Activated CD4-positive, alpha-beta memory T cell treated with anti-CD3 and anti-CD28 coated beads for 36 hours (primary cell): ENCODE measurements at regions not wholly inside any gene's neighbourhood (a gene's known extent, or its start where the extent isn't known, plus 50 kb on each side); places are given as distances from the start of the nearest gene placed in this dataset.
"Not testable (repeated sequence)": the region's sequence is repeated elsewhere in the genome, so short reads cannot be mapped to it uniquely, and the experiment has no call there.

Source experiments
- CTCF ChIA-PET: fragments of 350-600 bp; sonication (Branson Sonifier 250); formaldehyde crosslinking; loops from one replicate; lab custom pipeline; 2021; ENCODE audit warnings: antibody characterized with exemption, inconsistent platforms; lab: Charles Lee
- POLR2A ChIA-PET: fragments of 350-600 bp; sonication (Branson Sonifier 250); formaldehyde crosslinking; loops from one replicate; lab custom pipeline; 2021; ENCODE audit warnings: antibody characterized with exemption; lab: Charles Lee
- DNase-seq: peaks from one replicate; pipeline ENCODE4 v3.0.0-alpha.2; 2020
- H3K27ac Mint-ChIP-seq: one replicate; pipeline ENCODE4 v1.8.0; 2021; ENCODE audit warnings: mixed read lengths
- H3K27me3 Mint-ChIP-seq: one replicate; pipeline ENCODE4 v1.8.0; 2021; ENCODE audit warnings: mixed read lengths
- H3K36me3 Mint-ChIP-seq: one replicate; pipeline ENCODE4 v1.8.0; 2021; ENCODE audit warnings: mixed read lengths
- H3K4me1 Mint-ChIP-seq: one replicate; pipeline ENCODE4 v1.8.0; 2021; ENCODE audit warnings: low read depth, mixed read lengths
- H3K4me3 Mint-ChIP-seq: one replicate; pipeline ENCODE4 v1.8.0; 2021; ENCODE audit warnings: mild to moderate bottlenecking, mixed read lengths
- H3K9me3 Mint-ChIP-seq: one replicate; pipeline ENCODE4 v1.8.0; 2021; ENCODE audit warnings: mixed read lengths
- intact Hi-C: fragments of 100-400 bp; cut with micrococcal nuclease; formaldehyde crosslinking; loops from one replicate; pipeline ENCODE4 v1.15.1; 2023

DNA sequence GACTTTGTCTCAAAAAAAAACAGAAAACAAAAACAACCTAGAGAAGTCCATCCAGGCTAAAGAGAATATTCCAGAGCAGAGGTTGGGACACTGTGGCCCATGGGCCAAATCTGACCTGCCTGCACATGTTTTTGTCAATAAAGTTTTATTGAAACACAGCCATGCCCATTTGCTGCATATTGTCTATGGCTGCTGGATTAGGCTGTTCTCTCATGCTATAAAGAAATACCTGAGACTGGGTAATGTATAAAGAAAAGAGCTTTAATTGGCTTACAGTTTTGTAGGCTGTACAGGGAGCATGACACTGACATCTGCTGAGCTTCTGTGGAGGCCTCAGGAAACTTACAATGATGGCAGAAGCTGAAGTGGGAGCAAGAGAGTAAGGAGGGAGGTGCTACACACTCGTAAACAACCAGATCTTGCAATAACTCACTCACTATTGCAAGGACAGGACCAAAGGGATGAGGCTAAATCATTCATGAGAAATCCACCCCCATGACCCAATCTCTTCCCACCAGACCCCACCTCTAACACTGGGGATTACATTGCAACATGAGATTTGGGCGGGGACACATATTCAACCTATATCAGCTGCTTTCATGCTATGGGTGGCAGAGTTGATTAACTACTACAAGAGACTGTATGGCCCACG is 122.5 kb upstream of the KRTAP5-11 start:
- CTCF ChIA-PET, H3K9me3 Mint-ChIP-seq, H3K4me1 Mint-ChIP-seq, H3K36me3 Mint-ChIP-seq, H3K27me3 Mint-ChIP-seq, intact Hi-C loops, POLR2A ChIA-PET, H3K4me3 Mint-ChIP-seq, H3K27ac Mint-ChIP-seq, DNase-seq: not testable (repeated sequence)

DNA sequence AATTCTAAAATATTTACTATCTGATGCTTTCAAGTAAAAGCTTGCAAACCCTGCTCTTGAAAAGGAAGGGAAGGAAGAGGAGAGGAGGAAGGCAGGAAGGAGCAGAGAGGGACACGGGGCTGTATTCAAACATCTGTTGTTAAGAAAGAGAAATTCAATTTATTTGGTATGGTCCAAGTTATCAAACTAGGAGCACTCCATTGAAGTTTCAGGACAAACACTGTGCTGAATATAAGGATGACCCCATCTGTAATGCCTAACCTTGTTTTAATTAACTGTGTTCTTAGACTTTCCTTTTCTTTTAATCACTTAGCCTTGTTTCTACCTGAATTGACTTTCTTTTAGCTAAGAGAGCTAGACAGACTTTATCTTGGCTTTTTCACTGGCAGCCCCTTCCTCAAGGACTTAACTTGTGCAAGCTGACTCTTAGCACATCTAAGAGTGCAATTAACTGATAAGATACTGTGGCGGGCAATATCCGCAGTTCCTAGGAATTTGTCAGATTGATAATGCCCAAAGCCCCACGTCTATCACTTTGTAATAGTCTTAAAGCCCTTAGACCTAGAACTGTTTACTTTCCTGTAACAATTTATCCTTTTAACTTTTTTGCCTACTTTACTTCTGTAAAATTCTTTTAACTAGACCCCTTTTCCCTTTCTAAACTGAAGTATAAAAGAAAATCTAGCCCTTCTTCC is 123.2 kb upstream of the KRTAP5-11 start:
- POLR2A ChIA-PET, H3K9me3 Mint-ChIP-seq, CTCF ChIA-PET, H3K4me1 Mint-ChIP-seq, H3K27me3 Mint-ChIP-seq, intact Hi-C loops, H3K27ac Mint-ChIP-seq, DNase-seq, H3K36me3 Mint-ChIP-seq, H3K4me3 Mint-ChIP-seq: not testable (repeated sequence)

DNA sequence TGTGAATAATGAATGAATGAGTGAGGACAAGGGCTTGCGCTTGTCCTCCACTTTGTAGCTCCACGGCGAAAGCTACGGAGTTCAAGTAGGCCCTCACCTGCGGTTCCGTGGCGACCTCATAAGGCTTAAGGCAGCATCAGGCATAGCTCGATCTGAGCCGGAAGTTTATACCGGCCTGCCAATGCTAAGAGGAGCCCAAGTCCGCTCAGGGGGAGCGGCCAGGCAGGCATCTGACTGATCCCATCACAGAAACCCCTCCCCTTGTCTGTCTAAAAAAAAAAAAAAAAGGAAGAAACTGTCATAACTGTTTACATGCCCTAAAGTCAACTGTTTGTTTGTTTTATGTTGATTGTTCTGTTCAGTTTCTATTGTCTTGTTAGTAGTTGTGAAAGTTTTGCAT is 124.4 kb upstream of the KRTAP5-11 start:
- H3K9me3 Mint-ChIP-seq, DNase-seq, CTCF ChIA-PET, POLR2A ChIA-PET, intact Hi-C loops, H3K4me3 Mint-ChIP-seq, H3K27ac Mint-ChIP-seq, H3K27me3 Mint-ChIP-seq, H3K4me1 Mint-ChIP-seq, H3K36me3 Mint-ChIP-seq: not testable (repeated sequence)

DNA sequence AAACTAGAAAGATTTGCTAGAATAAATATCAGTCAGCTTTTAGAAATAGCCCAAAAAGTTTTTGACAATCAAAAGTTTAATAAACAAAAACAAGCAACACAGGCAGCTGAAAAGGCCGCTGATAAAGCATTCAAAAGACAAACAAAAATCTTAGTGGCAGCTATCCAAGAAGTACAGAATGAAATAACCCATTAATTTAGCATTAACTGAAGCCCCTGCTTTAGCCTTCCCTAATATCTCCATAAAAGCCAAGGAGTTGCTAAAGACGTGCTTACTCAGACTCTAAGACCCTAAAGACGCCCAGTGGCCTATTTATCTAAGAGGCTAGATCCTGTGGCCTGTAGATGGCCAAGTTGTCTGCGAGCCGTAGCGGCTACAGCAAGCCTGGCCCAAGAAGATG is 123.5 kb upstream of the DEFB108B start:
- H3K27me3 Mint-ChIP-seq, H3K4me1 Mint-ChIP-seq, DNase-seq, H3K36me3 Mint-ChIP-seq, H3K4me3 Mint-ChIP-seq, CTCF ChIA-PET, H3K27ac Mint-ChIP-seq, POLR2A ChIA-PET, H3K9me3 Mint-ChIP-seq, intact Hi-C loops: not testable (repeated sequence)

DNA sequence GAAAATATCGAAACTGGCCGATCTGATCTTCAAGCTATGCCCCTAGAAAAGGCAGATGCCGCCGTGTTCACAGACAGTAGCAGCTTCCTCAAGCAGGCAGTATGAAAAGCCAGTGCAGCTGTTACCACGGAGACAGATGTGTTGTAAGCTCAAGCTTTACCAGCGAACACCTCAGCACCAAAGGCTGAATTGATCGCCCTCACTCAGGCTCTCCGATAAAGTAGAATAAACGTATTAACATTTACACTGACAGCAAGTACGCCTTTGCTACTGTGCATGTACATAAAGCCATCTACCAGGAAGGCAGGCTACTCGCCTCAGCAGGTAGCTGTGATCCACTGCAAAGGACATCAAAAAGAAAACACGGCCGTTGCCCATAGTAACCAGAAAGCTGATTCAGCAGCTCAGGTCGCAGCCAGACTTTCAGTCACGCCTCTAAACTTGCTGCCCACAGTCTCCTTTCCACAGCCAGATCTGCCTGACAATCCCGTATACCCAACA is 122.8 kb upstream of the DEFB108B start:
- H3K4me1 Mint-ChIP-seq, CTCF ChIA-PET, H3K4me3 Mint-ChIP-seq, POLR2A ChIA-PET, H3K9me3 Mint-ChIP-seq, H3K36me3 Mint-ChIP-seq, H3K27ac Mint-ChIP-seq, H3K27me3 Mint-ChIP-seq: not testable (repeated sequence)
- DNase-seq = peak; percentile 71
- intact Hi-C loops = loop anchor here (2.0 kb wide), 1 partner anchor 77 kb away; no protein-coding TSS in a partner anchor

DNA sequence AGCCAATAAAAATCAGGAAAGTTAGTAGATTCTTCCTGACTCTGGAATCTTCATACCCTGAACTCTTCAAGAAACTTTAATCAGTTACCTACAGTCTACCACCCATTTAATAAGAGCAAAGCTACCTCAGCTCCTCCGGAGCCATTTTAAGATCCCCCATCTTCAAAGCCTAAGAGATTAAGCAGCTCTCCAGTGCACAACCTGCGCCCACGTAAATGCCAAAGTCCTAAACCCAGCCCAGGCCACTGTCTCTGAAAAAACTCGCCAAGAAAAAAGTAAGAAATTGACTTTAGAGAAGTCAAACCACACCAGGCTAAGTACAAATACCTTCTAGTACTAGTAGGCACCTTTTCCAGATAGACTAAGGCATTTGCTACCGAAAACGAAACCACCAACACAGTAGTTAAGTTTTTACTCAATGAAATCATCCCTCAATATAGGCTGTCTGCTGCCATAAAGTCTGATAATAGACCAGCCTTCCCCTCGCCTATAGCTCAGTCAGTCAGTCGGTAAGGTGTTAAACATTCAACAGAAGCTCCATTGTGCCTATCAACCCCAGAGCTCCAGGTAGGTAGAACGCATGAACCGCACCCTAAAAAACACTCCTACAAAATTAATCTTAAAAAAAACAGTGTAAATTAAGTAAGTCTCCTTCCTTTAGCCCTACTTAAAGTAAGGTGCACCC is 122.2 kb upstream of the DEFB108B start:
- intact Hi-C loops = loop anchor here (2.0 kb wide), 1 partner anchor 76 kb away; no protein-coding TSS in a partner anchor
- H3K36me3 Mint-ChIP-seq, CTCF ChIA-PET, H3K4me1 Mint-ChIP-seq, POLR2A ChIA-PET, H3K27ac Mint-ChIP-seq, H3K9me3 Mint-ChIP-seq, H3K27me3 Mint-ChIP-seq, H3K4me3 Mint-ChIP-seq: not testable (repeated sequence)
- peak; percentile 15 for DNase-seq

DNA sequence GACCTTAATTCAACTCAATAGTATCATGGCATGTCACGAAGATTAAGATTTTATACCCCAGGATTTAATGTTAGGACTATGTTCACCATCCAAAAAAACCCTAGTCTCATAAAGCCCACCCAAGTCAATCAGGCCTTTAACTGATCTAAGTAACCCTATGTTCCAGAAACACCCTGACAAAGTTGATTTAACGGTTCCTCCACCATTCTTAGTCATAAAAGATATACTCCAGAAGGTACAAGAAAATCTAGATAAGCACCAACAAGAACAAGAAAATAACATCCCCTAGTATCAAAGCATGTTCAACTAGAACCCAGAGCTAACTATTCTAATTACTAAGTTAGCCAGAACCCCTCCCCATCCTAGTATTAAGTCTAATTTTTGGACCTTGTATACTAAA is 120.7 kb upstream of the DEFB108B start:
- H3K9me3 Mint-ChIP-seq, H3K4me1 Mint-ChIP-seq, DNase-seq, intact Hi-C loops, CTCF ChIA-PET, H3K27me3 Mint-ChIP-seq, POLR2A ChIA-PET, H3K27ac Mint-ChIP-seq, H3K4me3 Mint-ChIP-seq, H3K36me3 Mint-ChIP-seq: not testable (repeated sequence)

DNA sequence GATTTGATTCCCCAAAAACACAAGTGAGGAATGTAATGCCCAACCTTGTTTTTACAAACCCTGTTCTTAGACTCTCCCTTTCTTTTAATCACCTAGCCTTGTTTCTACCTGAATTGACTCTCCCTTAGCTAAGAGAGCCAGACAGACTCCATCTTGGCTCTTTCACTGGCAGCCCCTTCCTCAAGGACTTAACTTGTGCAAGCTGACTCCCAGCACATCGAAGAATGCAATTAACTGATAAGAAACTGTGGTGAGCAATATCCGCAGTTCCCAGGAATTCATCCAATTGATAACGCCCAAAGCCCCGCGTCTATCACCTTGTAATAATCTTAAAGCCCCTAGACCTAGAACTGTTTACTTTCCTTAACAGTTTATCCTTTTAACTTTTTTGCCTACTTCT is 120.2 kb upstream of the DEFB108B start:
- CTCF ChIA-PET, H3K36me3 Mint-ChIP-seq, H3K4me1 Mint-ChIP-seq, POLR2A ChIA-PET, DNase-seq, H3K4me3 Mint-ChIP-seq, H3K27me3 Mint-ChIP-seq, intact Hi-C loops, H3K27ac Mint-ChIP-seq, H3K9me3 Mint-ChIP-seq: not testable (repeated sequence)

DNA sequence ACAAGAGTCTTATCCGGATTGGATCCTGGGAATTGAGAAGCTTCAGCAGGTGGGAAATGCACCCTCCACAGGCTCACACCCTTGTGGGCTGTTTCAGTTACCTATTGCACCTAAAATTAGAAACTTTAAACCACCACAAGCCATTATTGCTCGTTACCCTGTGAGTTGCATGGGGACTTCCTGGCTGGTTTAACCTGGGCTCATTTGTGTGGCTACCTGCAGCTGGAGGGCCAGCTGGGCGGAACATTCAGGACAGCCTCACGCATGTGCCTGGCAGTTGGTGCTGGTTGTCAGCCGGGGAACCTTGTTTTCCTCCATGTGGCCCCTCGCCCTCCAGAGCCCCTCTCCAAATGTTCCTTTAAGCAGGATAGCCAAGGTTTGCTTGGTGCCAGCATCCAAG is 118.5 kb upstream of the DEFB108B start:
- DNase-seq, H3K4me3 Mint-ChIP-seq, H3K9me3 Mint-ChIP-seq, H3K36me3 Mint-ChIP-seq, H3K27ac Mint-ChIP-seq, H3K27me3 Mint-ChIP-seq, intact Hi-C loops, POLR2A ChIA-PET, H3K4me1 Mint-ChIP-seq, CTCF ChIA-PET: not testable (repeated sequence)

DNA sequence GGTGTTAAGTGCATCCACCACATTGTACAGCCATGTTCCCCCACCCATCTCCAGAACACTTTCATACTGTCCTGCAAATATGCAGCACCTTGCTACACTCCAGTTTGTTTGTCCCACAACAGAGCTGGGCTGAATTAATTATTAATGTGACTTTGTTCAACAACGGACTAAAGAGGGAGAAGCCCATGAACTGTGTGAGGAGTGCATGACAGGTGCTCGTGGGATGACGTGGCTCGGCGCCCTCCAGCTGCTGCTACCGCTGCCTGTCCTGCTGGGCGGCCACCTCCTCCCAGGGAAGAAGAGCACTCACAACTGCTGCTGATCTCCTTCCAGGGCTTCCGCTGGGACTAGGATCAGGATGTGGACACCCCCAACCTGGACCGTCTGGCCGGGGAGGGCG is 111.2 kb upstream of the DEFB108B start:
- H3K27me3 Mint-ChIP-seq = peaks cover 12% of the 10 kb centered on the region
- H3K27ac Mint-ChIP-seq, H3K4me1 Mint-ChIP-seq, H3K9me3 Mint-ChIP-seq, CTCF ChIA-PET, H3K4me3 Mint-ChIP-seq, DNase-seq, intact Hi-C loops, POLR2A ChIA-PET, H3K36me3 Mint-ChIP-seq: not testable (repeated sequence)

DNA sequence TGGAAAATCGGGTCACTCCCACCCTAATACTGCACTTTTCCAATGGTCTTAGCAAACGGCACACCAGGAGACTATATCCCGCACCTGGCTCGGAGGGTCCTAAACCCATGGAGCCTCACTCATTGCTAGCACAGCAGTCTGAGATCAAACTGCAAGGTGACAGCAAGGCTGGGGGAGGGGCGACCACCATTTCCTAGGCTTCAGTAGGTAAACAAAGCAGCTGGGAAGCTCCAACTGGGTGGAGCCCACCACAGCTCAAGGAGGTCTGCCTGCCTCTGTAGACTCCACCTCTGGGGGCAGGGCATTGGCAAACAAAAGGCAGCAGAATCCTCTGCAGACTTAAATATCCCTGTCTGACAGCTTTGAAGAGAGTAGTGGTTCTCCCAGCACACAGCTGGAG is 109.0 kb upstream of the DEFB108B start:
- H3K27ac Mint-ChIP-seq, H3K9me3 Mint-ChIP-seq, DNase-seq, POLR2A ChIA-PET, H3K4me1 Mint-ChIP-seq, CTCF ChIA-PET, H3K36me3 Mint-ChIP-seq, intact Hi-C loops, H3K4me3 Mint-ChIP-seq: not testable (repeated sequence)
- peaks cover 12% of the 10 kb centered on the region for H3K27me3 Mint-ChIP-seq

DNA sequence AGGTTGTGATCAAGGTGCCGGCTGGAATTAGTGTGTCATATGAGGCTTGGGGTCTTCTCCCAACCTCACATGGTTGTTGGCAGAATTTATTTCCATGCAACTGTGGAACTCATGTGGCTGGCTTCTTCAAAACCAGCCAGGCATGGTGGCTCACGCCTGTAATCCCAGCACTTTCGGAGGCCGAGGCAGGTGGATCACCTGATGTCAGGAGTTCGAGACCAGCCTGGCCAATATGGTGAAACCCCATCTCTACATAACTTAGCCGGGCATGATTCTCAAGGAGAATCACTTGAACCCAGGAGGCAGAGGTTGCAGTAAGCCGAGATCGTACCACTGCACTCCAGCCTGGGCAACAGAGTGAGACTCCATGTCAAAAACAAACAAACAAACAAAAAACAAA is 102.3 kb upstream of the DEFB108B start:
- DNase-seq, POLR2A ChIA-PET, H3K4me1 Mint-ChIP-seq, CTCF ChIA-PET, H3K27me3 Mint-ChIP-seq, H3K9me3 Mint-ChIP-seq, H3K4me3 Mint-ChIP-seq, H3K27ac Mint-ChIP-seq, H3K36me3 Mint-ChIP-seq: not testable (repeated sequence)
- intact Hi-C loops = loop anchor here (10.0 kb wide), 1 partner anchor 86 kb away; no protein-coding TSS in a partner anchor
